GM06990 (cell line): ENCODE measurements at regions not wholly inside any gene's neighbourhood (a gene's known extent, or its start where the extent isn't known, plus 50 kb on each side); places are given as distances from the start of the nearest gene placed in this dataset.

Experiments used
- DNase-seq: peaks from one replicate; pipeline ENCODE4 v3.0.0-alpha.2; 2011; ENCODE audit not compliant: insufficient read length; ENCODE audit errors: extremely low read depth
- H3K27me3 ChIP-seq: replicated peaks from 2 replicates; pipeline ENCODE4 v1.6.0; 2011; ENCODE audit warnings: low read length; ENCODE audit not compliant: control insufficient read depth, insufficient read depth
- H3K36me3 ChIP-seq: 2 replicates; pipeline ENCODE4 v1.5.1; 2011; ENCODE audit warnings: low read length; ENCODE audit not compliant: control insufficient read depth, insufficient read depth
- H3K4me3 ChIP-seq: replicated peaks from 2 replicates; pipeline ENCODE4 v1.5.1; 2011; ENCODE audit warnings: low read depth, mild to moderate bottlenecking, control low read depth, low read length
- TF ChIP-seq, protein P1 (sequence below): IDR thresholded peaks from 2 replicates; pipeline ENCODE4 v1.5.1; 2011; ENCODE audit warnings: low read length, control low read depth, mild to moderate bottlenecking, inconsistent platforms; ENCODE audit not compliant: insufficient read depth, poor library complexity, severe bottlenecking

DNA sequence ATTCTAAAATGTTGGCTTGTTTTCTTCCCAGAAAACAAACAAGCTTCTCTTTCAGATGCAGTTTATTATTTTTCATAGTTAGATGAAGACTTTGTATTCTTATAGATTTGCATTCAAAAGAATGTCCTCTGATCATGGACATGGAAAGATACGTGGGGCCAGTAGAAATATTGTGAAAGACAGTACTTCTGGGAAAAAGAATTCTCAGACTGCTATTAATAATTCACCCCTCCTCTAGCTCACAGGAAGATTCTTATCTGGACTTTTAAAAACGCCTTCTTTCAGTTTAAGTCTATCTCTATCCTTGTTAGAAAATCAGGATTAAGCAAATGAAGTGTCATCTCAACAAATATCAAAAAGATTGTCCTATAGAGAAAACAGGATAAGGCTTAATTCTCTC is 514.1 kb upstream of the ADAMTS9 start:
- H3K36me3 ChIP-seq: no peaks in the 10 kb centered on the region
- TF ChIP-seq, protein P1, sequence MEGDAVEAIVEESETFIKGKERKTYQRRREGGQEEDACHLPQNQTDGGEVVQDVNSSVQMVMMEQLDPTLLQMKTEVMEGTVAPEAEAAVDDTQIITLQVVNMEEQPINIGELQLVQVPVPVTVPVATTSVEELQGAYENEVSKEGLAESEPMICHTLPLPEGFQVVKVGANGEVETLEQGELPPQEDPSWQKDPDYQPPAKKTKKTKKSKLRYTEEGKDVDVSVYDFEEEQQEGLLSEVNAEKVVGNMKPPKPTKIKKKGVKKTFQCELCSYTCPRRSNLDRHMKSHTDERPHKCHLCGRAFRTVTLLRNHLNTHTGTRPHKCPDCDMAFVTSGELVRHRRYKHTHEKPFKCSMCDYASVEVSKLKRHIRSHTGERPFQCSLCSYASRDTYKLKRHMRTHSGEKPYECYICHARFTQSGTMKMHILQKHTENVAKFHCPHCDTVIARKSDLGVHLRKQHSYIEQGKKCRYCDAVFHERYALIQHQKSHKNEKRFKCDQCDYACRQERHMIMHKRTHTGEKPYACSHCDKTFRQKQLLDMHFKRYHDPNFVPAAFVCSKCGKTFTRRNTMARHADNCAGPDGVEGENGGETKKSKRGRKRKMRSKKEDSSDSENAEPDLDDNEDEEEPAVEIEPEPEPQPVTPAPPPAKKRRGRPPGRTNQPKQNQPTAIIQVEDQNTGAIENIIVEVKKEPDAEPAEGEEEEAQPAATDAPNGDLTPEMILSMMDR: no peak
- DNase-seq: no peak
- no peak overlapping the region for H3K4me3 ChIP-seq
- H3K27me3 ChIP-seq: no peaks in the 10 kb centered on the region

DNA sequence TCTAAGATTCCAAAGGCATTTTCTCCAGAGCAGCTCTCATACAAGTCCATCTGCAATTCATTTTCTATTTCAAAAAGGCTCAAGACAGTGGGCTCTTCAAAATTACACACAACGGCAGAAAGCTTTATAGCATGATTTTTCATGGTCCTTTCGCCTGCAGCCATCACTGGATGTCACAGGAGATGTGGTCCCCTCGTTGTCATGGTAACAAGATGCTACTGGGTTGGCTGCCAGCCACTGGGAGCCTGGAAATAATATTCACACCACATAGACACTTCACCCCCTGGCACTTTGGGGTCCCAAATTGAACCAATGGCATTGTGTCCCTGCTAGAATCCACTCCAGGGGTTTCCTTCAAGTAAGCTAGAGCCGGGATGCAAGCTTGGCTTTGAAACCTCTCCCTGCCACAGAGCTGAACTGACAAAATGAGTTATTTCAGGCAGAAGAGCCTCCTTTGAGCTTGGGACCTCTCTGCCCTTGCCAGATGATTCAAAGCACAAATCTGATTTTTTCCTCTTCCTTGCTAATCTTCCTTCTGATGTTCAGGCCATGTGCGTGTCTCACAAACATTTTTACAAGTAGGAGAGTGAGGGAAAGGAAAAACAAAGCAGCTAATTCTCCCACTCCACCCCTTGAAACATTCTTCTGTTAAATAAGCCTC is 512.6 kb upstream of the ADAMTS9 start:
- H3K27me3 ChIP-seq: no peaks in the 10 kb centered on the region
- TF ChIP-seq, protein P1: no peak
- no peak for DNase-seq
- H3K4me3 ChIP-seq: no peak overlapping the region
- no peaks in the 10 kb centered on the region for H3K36me3 ChIP-seq

DNA sequence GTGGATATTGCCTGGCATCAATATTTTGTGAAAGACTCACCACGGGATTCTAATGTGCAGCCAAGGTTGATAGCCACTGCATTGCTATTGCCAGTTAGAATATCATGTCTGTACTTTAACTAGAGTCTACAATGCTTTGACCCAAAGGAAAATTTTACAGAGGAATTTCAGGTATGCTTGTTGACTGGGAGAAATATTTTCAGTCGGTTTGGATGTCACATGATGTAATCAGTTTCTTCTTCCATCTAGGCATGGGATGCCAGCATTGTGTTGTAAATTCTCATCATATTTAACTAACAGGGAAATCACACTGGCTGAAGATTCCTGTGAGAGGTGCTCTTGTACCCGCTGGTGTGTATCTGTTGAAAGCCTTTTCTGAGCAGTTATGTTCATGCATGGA is 508.9 kb upstream of the ADAMTS9 start:
- no peak for DNase-seq
- TF ChIP-seq, protein P1: no peak

DNA sequence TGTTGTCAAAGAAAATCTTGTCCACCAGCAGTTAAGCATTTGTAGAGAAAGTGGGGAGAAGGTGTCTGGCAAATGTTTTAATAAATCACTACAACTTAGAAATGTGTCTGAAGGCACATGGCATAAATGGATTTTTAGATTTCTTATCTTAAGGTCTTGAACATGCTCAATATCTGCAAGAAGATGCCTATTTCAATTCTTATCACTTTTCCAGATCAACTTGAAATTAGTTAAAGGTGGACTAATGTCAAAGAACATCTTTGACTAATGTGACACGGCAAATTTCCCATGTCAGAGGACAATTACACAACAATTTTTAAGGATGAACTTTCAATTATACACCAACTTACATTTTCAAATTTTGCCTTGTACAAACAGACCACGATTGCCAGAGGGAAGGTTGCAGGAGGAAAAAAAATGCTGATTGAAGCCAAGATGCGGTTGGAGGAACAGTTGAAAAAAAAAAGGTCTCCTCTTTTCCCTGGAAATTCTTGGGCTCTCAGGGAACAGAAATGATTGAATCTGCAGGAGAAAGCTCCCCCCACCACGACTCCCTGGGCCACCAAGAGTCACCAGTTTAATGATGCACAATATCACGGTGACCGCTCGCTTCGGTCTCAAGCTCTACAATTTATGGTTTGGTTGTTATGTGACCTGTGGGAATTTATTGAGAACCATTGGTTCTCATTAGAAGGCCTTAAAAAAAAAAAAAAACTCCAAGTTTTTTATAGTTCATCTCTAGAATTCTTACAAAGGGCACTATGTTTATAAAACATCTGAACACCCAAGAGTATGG is 507.6 kb upstream of the ADAMTS9 start:
- DNase-seq: no peak

More for the DNA sequence above, 508.9 kb upstream of the ADAMTS9 start:
- no peaks in the 10 kb centered on the region for H3K27me3 ChIP-seq
- no peaks in the 10 kb centered on the region for H3K36me3 ChIP-seq
- no peak overlapping the region for H3K4me3 ChIP-seq

DNA sequence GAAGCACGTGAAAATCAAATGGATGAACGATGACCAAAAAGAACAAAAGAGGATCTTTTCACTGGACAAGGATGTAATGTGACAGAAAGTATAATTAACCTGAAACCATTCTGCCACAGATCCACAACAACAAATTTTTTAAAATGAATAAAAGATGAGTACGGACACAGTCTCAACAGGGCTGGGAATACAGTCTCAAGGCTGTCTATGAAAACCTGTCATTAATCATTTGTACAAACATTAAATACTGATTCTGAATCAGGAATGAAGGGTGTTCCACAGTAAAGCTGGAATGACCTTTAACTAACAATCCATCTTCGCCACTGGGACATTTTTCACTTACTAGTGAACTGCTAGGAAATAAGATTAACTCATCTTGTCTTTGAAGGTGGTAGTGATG is 506.9 kb upstream of the ADAMTS9 start:
- Histone ChIP-seq H3K4me3 (no peak overlapping the region), H3K36me3 (no peaks in the 10 kb centered on the region), H3K27me3 (no peaks in the 10 kb centered on the region)
- no peak for DNase-seq
- TF ChIP-seq, protein P1: no peak

More for the DNA sequence above, 507.6 kb upstream of the ADAMTS9 start:
- TF ChIP-seq, protein P1: no peak
- no peaks in the 10 kb centered on the region for H3K27me3 ChIP-seq
- H3K36me3 ChIP-seq: no peaks in the 10 kb centered on the region
- no peak overlapping the region for H3K4me3 ChIP-seq
